Small intestine (tissue), 7 donors: ENCODE measurements at regions not wholly inside any gene's neighbourhood (a gene's known extent, or its start where the extent isn't known, plus 50 kb on each side); places are given as distances from the start of the nearest gene placed in this dataset.

ENCODE experiments used
- DNase-seq, 2 donors: peaks; one replicate each; pipeline versions ENCODE4 v3.0.0 to v3.0.0-alpha.2; 2013
- FAIRE-seq: peaks from 2 replicates; lab custom pipeline; 2012; peaks lifted over from hg19 to GRCh38; lab: Jason Lieb, UNC
- H3K27ac ChIP-seq, 3 donors: one replicate each; pipeline ENCODE4 v1.5.1; 2013; ENCODE audit warnings: low read length in 2 of 3, mild to moderate bottlenecking in 2 of 3, control low read depth in 1 of 3, inconsistent platforms in 1 of 3, low read depth in 1 of 3, moderate library complexity in 1 of 3
- H3K27me3 ChIP-seq, 3 donors: one replicate each; pipeline ENCODE4 v1.6.1; 2013; ENCODE audit warnings: low read length in 3 of 3, inconsistent platforms in 1 of 3; ENCODE audit not compliant: control insufficient read depth in 3 of 3, insufficient read depth in 3 of 3
- H3K36me3 ChIP-seq, 3 donors: one replicate each; pipeline ENCODE4 v1.6.1; 2013; ENCODE audit warnings: low read length in 3 of 3, inconsistent platforms in 1 of 3, low read depth in 1 of 3, mild to moderate bottlenecking in 1 of 3, moderate library complexity in 1 of 3; ENCODE audit not compliant: control insufficient read depth in 3 of 3, insufficient read depth in 2 of 3
- H3K4me1 ChIP-seq, 3 donors: one replicate each; pipeline ENCODE4 v1.6.1; 2013; ENCODE audit warnings: low read length in 2 of 3, inconsistent platforms in 1 of 3, low read depth in 1 of 3, mild to moderate bottlenecking in 1 of 3, moderate library complexity in 1 of 3; ENCODE audit not compliant: control insufficient read depth in 3 of 3, insufficient read depth in 2 of 3
- H3K4me3 ChIP-seq, 3 donors: one replicate each; pipeline ENCODE4 v1.5.1; 2013; ENCODE audit warnings: low read length in 3 of 3, control low read depth in 1 of 3, inconsistent platforms in 1 of 3, low read depth in 1 of 3, mild to moderate bottlenecking in 1 of 3, moderate library complexity in 1 of 3
- H3K9me3 ChIP-seq, 2 donors: one replicate each; pipeline ENCODE4 v1.6.1; 2013; ENCODE audit warnings: low read depth in 1 of 2, low read length in 1 of 2; ENCODE audit not compliant: control insufficient read depth in 2 of 2, insufficient read depth in 1 of 2
- WGBS, 3 donors: extraction: QIAGEN DNeasy Blood & Tissue Kit; methylation state at CpG; one replicate each; pipeline ENCODE4 v1.1.7; 2013; 5-methylcytosine and 5-hydroxymethylcytosine counted together
- donor health status: healthy with polysubstance abuse.
- donor health status: control.
- donor health status: control.
- donor health status: Bipolar disorder and iron deficiency.
- donor health status: healthy.

DNA sequence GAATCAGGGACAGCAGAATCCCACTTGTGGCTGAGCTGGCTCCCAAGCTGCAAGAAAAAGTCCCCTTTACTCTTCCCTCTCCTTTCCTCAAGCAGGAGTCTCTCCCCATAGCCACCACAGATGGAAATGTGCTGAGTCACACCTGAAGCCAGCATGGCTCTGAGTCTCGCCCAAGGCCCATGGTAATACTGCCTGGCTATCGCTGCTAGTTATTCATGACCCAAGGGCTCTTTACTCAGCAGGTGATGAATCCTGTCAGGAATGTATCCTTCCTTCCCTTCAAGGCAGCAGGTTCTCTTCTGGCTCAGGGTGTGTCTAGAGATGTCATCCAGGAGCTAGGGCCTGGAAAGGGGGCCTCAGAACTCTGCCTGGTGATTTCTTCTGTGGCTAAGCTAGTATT, 403.3 kb upstream of the PTPRD start:
- FAIRE-seq (no peak), DNase-seq (no peak)
- Histone ChIP-seq H3K36me3 (no peaks in the 10 kb centered on the region), H3K27me3 (no peaks in the 10 kb centered on the region), H3K4me3 (no peak overlapping the region), H3K4me1 (no peaks in the 10 kb centered on the region), H3K27ac (no peak overlapping the region), H3K9me3 (peaks cover 0 to 22% of the 10 kb centered on the region in 2 donors)
- WGBS, 3 donors = 89 to 93% (median 91%) methylated on average over 2 of the region's 2 CpGs

DNA sequence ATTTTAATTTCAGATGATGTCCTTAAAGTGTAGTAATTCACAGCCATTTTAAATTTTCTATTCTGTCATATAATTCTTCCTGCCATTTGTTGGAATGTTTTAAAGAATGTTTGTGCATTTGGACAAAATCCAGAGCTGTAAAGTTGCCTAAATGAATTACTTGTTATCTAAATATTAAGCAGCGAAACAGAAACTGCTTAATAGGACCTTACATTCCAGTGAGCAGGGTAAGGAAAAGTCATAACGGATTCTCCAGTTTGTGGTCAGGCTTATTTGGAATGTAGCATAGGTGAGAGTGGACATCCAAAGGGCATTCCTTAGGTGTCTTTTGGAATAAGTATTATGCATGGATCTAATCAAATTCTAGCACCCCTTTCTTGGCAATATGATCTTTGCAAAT, 410.4 kb upstream of the PTPRD start:
- WGBS, 3 donors = 28 to 42% (median 36%) methylated on average over 2 of the region's 2 CpGs
- FAIRE-seq (no peak), DNase-seq (no peak)
- Histone ChIP-seq H3K27me3 (no peaks in the 10 kb centered on the region), H3K9me3 (peaks cover 0 to 3% of the 10 kb centered on the region in 2 donors), H3K36me3 (no peaks in the 10 kb centered on the region), H3K4me3 (no peak overlapping the region), H3K27ac (no peak overlapping the region), H3K4me1 (no peaks in the 10 kb centered on the region)

DNA sequence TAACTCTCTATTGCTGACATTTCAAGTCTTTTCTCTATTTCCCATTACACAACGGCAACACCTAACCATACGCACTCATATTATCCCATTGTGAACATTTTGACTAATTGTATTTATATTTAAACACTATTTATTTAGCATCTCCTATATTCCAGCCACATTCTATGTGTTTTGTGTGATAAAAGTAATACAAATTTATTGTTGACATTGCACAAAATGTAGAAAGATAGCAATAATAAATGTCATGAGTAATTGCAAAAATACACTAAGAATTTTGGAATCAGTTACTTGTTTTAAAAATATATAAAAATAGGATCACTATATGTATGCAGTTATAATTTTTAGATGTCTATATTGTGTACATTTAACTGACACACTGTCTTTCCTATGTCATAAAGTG, 413.0 kb upstream of the PTPRD start:
- 90 to 92% (median 91%) methylated on average over 2 of the region's 2 CpGs for WGBS, 3 donors
- Histone ChIP-seq H3K4me1 (no peaks in the 10 kb centered on the region), H3K27ac (no peak overlapping the region), H3K36me3 (no peaks in the 10 kb centered on the region), H3K4me3 (no peak overlapping the region), H3K9me3 (peaks cover 0 to 3% of the 10 kb centered on the region in 2 donors), H3K27me3 (no peaks in the 10 kb centered on the region)
- no peak for DNase-seq
- no peak for FAIRE-seq

DNA sequence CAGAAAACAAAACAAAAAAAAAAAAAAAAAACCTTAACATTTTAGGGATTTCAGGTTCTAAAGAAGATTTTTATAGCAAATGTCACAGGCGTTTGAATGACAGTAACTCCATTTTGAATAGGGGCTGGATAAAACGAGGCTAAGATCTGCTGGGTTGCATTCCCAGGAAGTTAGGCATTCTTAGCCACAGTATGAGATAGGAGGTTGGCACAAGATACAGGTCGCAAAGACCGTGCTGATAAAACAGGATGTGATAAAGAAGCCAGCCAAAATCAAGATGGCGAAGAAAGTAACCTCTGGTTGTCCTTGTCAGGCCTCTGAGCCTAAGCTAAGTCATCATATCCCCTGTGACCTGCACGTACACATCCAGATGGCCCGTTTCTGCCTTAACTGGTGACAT, 425.6 kb upstream of the PTPRD start:
- Histone ChIP-seq H3K27ac (no peak overlapping the region), H3K9me3 (no peaks in the 10 kb centered on the region), H3K4me3 (no peak overlapping the region), H3K27me3 (no peaks in the 10 kb centered on the region), H3K4me1 (no peaks in the 10 kb centered on the region), H3K36me3 (no peaks in the 10 kb centered on the region)
- 53 to 75% (median 60%) methylated on average over 6 to 7 of the region's 7 CpGs for WGBS, 3 donors
- DNase-seq = no peak
- no peak for FAIRE-seq

DNA sequence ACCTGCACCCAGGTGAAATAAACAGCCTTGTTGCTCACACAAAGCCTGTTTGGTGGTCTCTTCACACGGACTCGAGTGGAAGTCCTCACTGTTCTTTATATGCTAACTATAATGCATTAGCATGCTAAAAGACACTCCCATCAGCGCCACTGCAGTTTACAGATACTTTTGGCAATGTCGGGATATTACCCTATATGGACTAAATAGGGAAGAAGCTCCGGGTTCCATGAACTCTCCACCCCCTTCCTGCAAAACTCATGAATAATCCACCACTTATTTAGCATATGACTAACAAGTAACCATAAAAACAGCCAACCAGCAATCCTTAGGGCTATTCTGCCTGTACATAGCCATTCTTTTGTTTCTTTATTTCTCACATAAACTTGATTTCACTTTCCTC, 426.2 kb upstream of the PTPRD start:
- H3K4me3 ChIP-seq = no peak overlapping the region
- H3K4me1 ChIP-seq = no peaks in the 10 kb centered on the region
- H3K9me3 ChIP-seq = no peaks in the 10 kb centered on the region
- no peak for FAIRE-seq
- H3K27ac ChIP-seq = no peak overlapping the region
- DNase-seq = no peak
- WGBS, 3 donors = 76 to 84% (median 81%) methylated on average over 5 of the region's 5 CpGs
- no peaks in the 10 kb centered on the region for H3K36me3 ChIP-seq
- no peaks in the 10 kb centered on the region for H3K27me3 ChIP-seq

DNA sequence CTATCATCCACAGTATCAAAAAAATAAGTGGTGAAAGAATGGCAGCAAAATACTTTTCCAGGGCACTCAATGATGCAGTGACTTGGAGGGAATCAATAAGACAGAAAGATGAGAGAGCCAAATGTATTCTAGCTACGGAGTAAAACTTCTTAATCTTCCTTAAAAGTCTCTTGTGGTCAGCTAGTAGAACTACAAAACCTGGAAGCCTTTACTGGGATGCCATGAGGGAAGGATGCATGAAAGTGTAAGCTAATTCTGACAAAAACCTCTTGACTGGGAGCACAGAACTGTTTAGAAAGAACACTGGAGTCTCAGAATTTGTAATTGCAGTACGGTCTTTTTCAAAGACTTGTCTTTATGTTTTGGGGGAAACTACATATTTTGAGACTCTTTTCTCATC, 432.8 kb upstream of the PTPRD start:
- Histone ChIP-seq H3K4me3 (no peak overlapping the region), H3K27me3 (no peaks in the 10 kb centered on the region), H3K9me3 (no peaks in the 10 kb centered on the region), H3K4me1 (no peaks in the 10 kb centered on the region), H3K27ac (no peak overlapping the region), H3K36me3 (no peaks in the 10 kb centered on the region)
- 67 to 74% (median 74%) methylated on average over 2 of the region's 2 CpGs for WGBS, 3 donors
- no peak for DNase-seq
- FAIRE-seq = no peak

DNA sequence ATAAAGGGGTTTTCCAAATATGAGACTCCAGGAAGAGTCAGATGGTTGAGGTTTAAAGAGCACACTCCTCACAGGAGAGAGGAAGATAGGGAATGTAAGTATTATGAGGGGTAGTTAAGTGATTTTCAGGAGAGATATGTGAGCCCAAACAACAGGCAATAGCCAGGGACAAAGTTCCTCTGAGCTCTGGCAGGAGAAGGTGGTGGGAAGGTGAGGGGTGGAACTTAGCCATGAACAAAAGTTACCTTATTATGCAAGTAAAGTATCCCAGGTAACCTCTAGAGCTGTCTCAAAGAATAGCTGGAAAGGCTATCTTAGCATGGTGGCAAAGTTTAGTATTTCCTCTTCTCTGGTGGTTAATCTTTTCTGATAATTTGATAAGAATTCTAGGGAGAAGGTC, 450.5 kb upstream of the PTPRD start:
- no peak for FAIRE-seq
- no peak for DNase-seq
- H3K4me3 ChIP-seq = no peak overlapping the region

DNA sequence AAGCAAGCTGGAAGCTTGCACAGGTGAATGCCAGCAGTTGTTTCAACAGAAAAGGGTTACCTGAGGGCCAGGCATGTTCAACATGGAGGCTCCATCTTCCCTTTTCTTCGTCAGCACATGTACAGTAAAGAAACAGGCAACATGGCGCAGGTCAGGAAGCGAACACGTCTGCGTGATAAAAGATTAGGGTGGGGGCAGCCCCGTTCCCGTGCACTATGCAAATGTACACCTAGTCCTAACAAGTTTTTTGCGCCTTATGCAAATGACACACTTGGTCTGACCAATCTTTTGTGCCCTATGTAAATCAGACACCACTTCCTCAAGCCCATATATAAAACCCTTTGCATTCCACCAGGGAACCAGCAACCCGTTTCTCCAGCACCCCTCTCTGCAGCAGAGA, 452.1 kb upstream of the PTPRD start:
- H3K4me1 ChIP-seq = no peaks in the 10 kb centered on the region
- FAIRE-seq (no peak), DNase-seq (no peak)
- no peak overlapping the region for H3K4me3 ChIP-seq
- no peak overlapping the region for H3K27ac ChIP-seq
- H3K9me3 ChIP-seq = no peaks in the 10 kb centered on the region
- no peaks in the 10 kb centered on the region for H3K36me3 ChIP-seq
- WGBS, 3 donors = 80 to 83% (median 83%) methylated on average over 9 of the region's 9 CpGs
- no peaks in the 10 kb centered on the region for H3K27me3 ChIP-seq

More for the DNA sequence above, 450.5 kb upstream of the PTPRD start:
- H3K27ac ChIP-seq = no peak overlapping the region
- no peaks in the 10 kb centered on the region for H3K27me3 ChIP-seq
- no peaks in the 10 kb centered on the region for H3K4me1 ChIP-seq
- no peaks in the 10 kb centered on the region for H3K36me3 ChIP-seq
- no peaks in the 10 kb centered on the region for H3K9me3 ChIP-seq

DNA sequence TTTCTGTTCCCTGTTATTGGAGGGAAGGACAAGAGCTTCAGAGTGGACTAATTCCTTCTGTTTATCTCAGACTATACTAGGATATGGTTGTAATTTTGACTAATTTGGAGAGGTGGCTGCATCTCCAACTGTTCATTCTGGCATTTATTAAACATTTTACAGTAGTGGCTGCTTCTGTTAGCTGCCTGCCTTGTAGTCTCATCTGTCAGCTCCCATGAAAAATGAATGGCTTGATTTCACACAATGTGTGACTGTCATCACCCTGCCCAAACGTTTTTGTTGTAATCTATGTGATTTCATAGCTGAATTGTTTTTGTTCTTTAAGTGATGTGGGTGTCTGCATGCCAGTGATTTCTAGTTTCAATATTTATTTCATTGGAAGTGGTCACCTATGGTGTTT, 459.4 kb upstream of the PTPRD start:
- no peak for FAIRE-seq
- 3 to 10% (median 4%) methylated on average over 1 of the region's 1 CpG for WGBS, 3 donors
- no peaks in the 10 kb centered on the region for H3K27me3 ChIP-seq
- no peak for DNase-seq
- H3K4me3 ChIP-seq = no peak overlapping the region
- H3K9me3 ChIP-seq = no peaks in the 10 kb centered on the region
- H3K36me3 ChIP-seq = no peaks in the 10 kb centered on the region
- no peaks in the 10 kb centered on the region for H3K4me1 ChIP-seq
- no peak overlapping the region for H3K27ac ChIP-seq
